Ishikawa (cell line): ENCODE measurements at regions not wholly inside any gene's neighbourhood (a gene's known extent, or its start where the extent isn't known, plus 50 kb on each side); places are given as distances from the start of the nearest gene placed in this dataset.

ENCODE experiments used
- CEBPB ChIP-seq: IDR thresholded peaks from 2 replicates; pipeline ENCODE4 v1.6.1; 2012
- CREB1 ChIP-seq: IDR thresholded peaks from 2 replicates; pipeline ENCODE4 v1.6.1; 2012; ENCODE audit warnings: low read depth
- EGR1 ChIP-seq: IDR thresholded peaks from 2 replicates; pipeline ENCODE4 v1.6.1; 2012
- EP300 ChIP-seq: IDR thresholded peaks from 2 replicates; pipeline ENCODE4 v1.6.1; 2012; ENCODE audit warnings: borderline replicate concordance
- FOXM1 ChIP-seq: IDR thresholded peaks from 2 replicates; pipeline ENCODE4 v1.6.1; 2012; ENCODE audit warnings: low read depth, borderline replicate concordance
- NFIC ChIP-seq: IDR thresholded peaks from 2 replicates; pipeline ENCODE4 v1.6.1; 2012
- RAD21 ChIP-seq: IDR thresholded peaks from 2 replicates; pipeline ENCODE4 v1.6.1; 2012; ENCODE audit warnings: low read depth
- TAF1 ChIP-seq: IDR thresholded peaks from 2 replicates; pipeline ENCODE4 v1.6.1; 2012; ENCODE audit warnings: low read depth, mild to moderate bottlenecking
- TCF12 ChIP-seq: IDR thresholded peaks from 2 replicates; pipeline ENCODE4 v1.6.1; 2012; ENCODE audit warnings: low read depth
- TEAD4 ChIP-seq: IDR thresholded peaks from 2 replicates; pipeline ENCODE4 v1.6.1; 2012
- YY1 ChIP-seq: IDR thresholded peaks from 2 replicates; pipeline ENCODE4 v1.6.1; 2012; ENCODE audit warnings: low read depth
- ZBTB7A ChIP-seq: IDR thresholded peaks from 2 replicates; pipeline ENCODE4 v1.6.1; 2012; ENCODE audit warnings: low read depth
- TF ChIP-seq, protein P1 (sequence below): IDR thresholded peaks from 2 replicates; pipeline ENCODE4 v1.6.1; 2012; ENCODE audit warnings: low read depth, mild to moderate bottlenecking
- TF ChIP-seq, protein P2 (sequence below): IDR thresholded peaks from 2 replicates; pipeline ENCODE4 v1.6.1; 2012
- TF ChIP-seq, protein P3 (sequence below): IDR thresholded peaks from 2 replicates; pipeline ENCODE4 v1.6.1; 2012

DNA sequence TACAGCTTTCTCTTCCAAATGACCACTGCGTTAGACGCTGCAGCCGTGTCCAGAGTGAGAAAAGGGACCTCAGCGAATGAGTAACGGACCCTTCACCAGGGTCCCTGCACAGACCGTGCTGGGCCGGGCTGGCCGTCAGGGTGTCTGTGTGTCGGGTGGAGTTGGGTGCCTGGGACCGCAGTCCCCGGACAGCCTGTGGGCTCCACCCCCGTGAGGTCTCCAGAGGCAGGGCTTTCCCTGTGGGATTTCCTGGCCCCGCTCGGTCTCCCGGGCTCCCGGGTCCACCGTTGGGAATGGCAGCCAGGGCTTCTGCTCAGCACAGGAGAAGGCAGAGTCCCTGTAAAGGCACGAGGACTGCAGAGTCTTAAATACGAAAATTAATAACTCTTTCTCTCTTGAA lies 509.7 kb downstream of the TCERG1L start:
- no peak for TF ChIP-seq ZBTB7A
- TF ChIP-seq TCF12 = no peak

DNA sequence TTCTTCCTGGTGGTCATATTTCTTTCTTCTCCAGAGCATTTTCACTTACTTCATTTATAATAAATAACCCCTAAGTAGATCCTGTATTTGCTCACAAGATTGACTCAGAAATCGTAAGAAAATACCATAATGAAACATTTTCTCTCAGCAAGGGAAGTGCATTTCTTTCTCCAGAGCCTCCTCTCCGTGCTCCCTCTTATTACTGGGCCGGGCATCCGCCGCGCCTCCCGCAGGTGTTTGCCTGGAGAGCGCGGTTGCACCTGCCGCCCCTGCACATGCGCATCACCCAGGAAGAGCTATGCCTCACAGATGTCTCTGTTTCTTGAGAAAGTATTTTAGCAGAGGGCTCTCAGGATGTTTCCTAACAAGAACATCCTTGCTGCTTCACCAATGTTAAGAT lies 509.2 kb downstream of the TCERG1L start:
- TF ChIP-seq TEAD4 = no peak

DNA sequence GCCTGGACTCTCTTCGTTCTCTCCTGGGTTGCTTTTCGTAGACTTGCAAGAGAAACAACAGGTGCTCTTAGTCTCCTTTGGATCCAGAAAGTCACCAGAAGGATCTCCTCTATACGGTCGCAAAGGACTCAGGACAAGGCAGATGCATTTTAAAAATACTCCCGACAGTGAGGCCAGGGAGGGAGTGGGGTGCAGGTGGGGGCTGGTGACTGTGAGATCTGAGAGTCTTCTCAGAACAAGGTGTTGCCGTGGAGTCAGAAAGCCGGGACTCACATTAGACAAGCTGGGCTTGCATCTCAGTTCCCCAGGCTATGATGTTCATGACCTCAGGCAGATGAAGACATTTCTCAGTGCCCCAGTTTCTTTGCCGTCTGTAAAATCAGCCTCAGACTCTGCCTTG lies 507.2 kb downstream of the TCERG1L start:
- no peak for TF ChIP-seq TAF1
- TF ChIP-seq TCF12 = no peak
- TF ChIP-seq YY1 = no peak
- TF ChIP-seq RAD21 = no peak
- TF ChIP-seq, protein P1, sequence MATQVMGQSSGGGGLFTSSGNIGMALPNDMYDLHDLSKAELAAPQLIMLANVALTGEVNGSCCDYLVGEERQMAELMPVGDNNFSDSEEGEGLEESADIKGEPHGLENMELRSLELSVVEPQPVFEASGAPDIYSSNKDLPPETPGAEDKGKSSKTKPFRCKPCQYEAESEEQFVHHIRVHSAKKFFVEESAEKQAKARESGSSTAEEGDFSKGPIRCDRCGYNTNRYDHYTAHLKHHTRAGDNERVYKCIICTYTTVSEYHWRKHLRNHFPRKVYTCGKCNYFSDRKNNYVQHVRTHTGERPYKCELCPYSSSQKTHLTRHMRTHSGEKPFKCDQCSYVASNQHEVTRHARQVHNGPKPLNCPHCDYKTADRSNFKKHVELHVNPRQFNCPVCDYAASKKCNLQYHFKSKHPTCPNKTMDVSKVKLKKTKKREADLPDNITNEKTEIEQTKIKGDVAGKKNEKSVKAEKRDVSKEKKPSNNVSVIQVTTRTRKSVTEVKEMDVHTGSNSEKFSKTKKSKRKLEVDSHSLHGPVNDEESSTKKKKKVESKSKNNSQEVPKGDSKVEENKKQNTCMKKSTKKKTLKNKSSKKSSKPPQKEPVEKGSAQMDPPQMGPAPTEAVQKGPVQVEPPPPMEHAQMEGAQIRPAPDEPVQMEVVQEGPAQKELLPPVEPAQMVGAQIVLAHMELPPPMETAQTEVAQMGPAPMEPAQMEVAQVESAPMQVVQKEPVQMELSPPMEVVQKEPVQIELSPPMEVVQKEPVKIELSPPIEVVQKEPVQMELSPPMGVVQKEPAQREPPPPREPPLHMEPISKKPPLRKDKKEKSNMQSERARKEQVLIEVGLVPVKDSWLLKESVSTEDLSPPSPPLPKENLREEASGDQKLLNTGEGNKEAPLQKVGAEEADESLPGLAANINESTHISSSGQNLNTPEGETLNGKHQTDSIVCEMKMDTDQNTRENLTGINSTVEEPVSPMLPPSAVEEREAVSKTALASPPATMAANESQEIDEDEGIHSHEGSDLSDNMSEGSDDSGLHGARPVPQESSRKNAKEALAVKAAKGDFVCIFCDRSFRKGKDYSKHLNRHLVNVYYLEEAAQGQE = no peak
- TF ChIP-seq ZBTB7A = no peak
- TF ChIP-seq, protein P2, sequence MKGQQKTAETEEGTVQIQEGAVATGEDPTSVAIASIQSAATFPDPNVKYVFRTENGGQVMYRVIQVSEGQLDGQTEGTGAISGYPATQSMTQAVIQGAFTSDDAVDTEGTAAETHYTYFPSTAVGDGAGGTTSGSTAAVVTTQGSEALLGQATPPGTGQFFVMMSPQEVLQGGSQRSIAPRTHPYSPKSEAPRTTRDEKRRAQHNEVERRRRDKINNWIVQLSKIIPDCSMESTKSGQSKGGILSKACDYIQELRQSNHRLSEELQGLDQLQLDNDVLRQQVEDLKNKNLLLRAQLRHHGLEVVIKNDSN = no peak
- TF ChIP-seq EP300 = no peak
- TF ChIP-seq, protein P3, sequence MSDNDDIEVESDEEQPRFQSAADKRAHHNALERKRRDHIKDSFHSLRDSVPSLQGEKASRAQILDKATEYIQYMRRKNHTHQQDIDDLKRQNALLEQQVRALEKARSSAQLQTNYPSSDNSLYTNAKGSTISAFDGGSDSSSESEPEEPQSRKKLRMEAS = no peak
- TF ChIP-seq NFIC = no peak

DNA sequence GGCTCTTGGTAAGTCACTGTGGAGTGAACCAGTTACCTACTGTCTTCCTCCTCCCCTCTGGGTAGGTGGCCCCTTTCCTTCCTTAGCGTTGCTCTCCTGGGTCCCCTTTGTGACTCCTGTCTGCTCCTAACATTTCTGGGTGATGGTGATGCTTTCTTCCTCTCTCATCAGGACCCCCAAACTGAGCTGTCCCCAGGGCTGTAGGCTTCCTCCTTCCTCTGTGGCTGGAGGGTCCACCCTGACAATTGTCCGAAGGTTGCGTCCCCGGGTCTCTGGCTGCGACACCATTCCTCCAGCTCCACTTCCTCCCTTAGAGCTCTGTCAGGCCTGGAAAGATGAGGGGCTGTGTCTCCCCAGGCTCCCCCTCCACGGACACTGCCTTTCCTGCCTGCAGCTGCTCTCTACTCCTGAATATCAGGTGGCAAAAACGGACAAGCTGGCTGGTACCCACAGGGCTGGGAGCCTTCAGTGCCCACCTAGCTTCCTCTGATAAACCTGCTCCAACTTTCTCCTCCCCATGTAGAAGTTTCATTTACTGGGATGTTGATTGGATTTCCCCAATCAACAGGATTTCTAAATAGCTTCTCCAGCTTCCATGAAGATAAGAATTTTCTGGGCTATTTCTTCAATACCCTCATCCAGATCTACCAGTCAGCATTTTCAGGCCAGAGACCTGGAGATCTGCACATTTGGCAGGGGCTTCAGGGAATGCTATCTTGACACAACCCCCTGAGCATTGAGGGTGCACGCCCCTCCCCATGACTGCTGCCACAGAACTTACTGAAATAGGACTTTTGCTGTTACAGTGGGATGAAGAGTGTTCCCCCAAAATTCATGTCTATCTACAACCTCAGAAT lies 506.5 kb downstream of the TCERG1L start:
- TF ChIP-seq YY1 = no peak
- TF ChIP-seq, protein P1 = no peak
- no peak for TF ChIP-seq FOXM1
- TF ChIP-seq TCF12 = no peak
- no peak for TF ChIP-seq ZBTB7A
- TF ChIP-seq, protein P3 = no peak
- TF ChIP-seq EGR1 = no peak
- no peak for TF ChIP-seq TEAD4
- TF ChIP-seq, protein P2 = no peak
- no peak for TF ChIP-seq CEBPB
- no peak for TF ChIP-seq TAF1
- no peak for TF ChIP-seq RAD21

DNA sequence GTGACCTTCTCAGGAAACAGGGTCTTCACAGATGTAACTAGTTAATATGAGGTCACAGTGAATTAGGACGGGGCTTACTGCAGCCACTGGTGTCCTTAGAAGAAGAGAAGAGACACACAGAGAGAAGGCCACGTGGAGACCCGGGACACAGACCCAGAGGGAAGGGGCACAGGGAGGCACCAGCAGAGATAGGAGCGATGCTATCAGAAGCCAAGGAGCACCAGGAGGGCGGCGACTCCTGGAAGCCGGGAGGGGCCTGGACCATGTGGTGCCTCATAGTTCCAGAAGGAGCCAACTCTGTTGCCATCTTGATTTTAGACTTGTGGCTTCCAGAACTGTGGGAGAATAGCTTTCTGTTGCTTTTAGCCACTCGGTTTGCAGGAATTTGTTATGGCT lies 505.9 kb downstream of the TCERG1L start:
- TF ChIP-seq, protein P3 = no peak
- TF ChIP-seq NFIC (no peak), CEBPB (no peak), FOXM1 (no peak), EGR1 (no peak), TCF12 (no peak), ZBTB7A (no peak), CREB1 (no peak), RAD21 (no peak), TAF1 (no peak), TEAD4 (no peak), EP300 (no peak), YY1 (no peak)
- TF ChIP-seq, protein P1 = no peak
- TF ChIP-seq, protein P2 = no peak
